Stomach (tissue), 4 donors: ENCODE measurements at regions not wholly inside any gene's neighbourhood (a gene's known extent, or its start where the extent isn't known, plus 50 kb on each side); places are given as distances from the start of the nearest gene placed in this dataset.

Source experiments
- CTCF ChIP-seq, 7 experiments: fragments of 450-650 bp in 4 of 7; fragments of 200-600 bp in 3 of 7; sonication (generic) in 3 of 7; IDR thresholded peaks; one replicate each; pipeline ENCODE4 v1.5.1; 2016 to 2019; ENCODE audit warnings: antibody characterized with exemption in 7 of 7, control low read depth in 2 of 7, mild to moderate bottlenecking in 1 of 7
- EP300 ChIP-seq: sonication (generic); formaldehyde crosslinking; IDR thresholded peaks from one replicate; pipeline ENCODE4 v1.6.1; 2017; ENCODE audit warnings: antibody characterized with exemption
- POLR2A ChIP-seq, 4 donors: fragments of 450-650 bp; IDR thresholded peaks; one replicate each; pipeline ENCODE4 v1.6.1; 2016; ENCODE audit warnings: antibody characterized with exemption in 4 of 4, control low read depth in 2 of 4, mild to moderate bottlenecking in 1 of 4, moderate library complexity in 1 of 4
- POLR2AphosphoS5 ChIP-seq, 3 donors: sonication (generic); formaldehyde crosslinking; IDR thresholded peaks; one replicate each; pipeline ENCODE4 v1.6.1; 2016; ENCODE audit warnings: antibody characterized with exemption in 3 of 3

DNA sequence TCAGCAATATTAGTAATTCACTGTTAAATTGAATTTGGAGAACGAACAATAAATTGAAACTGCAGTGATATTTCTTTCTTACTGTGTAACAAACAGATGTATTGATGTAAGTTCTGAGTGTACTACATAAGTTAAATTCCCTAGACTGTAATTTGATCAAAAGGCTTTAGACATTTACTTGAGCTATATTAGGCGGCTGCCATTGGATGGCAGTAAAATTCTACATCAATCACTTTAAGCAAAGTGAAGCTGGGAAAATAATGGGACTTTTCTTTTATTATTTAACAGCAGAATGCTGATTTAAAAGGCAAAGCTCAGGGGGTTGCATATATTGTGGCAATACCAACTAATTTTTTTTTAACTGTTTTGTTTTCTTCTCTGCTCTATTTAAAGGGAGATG is 212.6 kb upstream of the PLSCR5 start:
- TF ChIP-seq POLR2A (IDR thresholded peaks at IDR 0.05) (no peak), CTCF (IDR thresholded peaks at IDR 0.05) (no peak), EP300 (no peak), POLR2AphosphoS5 (IDR thresholded peaks at IDR 0.05) (no peak)
